Activated naive CD4-positive, alpha-beta T cell treated with anti-CD3 and anti-CD28 coated beads, Interleukin-2, amount 50 U/mL, for 72 hours (primary cell): ENCODE measurements at regions not wholly inside any gene's neighbourhood (a gene's known extent, or its start where the extent isn't known, plus 50 kb on each side); places are given as distances from the start of the nearest gene placed in this dataset.

Experiments
- ATAC-seq, 2 donors: fragments of 150-1000 bp; cut with Tn5 transposase; 2 replicates each; pipeline ENCODE4 v1.10.0; 2021; ENCODE audit warnings: mild to moderate bottlenecking in 2 of 2, moderate library complexity in 2 of 2
- DNase-seq, 2 donors: peaks; one replicate each; pipeline ENCODE4 v3.0.0; 2021 to 2022; ENCODE audit warnings: low spot score in 2 of 2
- H3K27ac Mint-ChIP-seq, 2 donors: one replicate each; pipeline ENCODE4 v1.8.0; 2022; ENCODE audit warnings: mild to moderate bottlenecking in 2 of 2, mixed read lengths in 2 of 2
- H3K36me3 Mint-ChIP-seq, 2 donors: one replicate each; pipeline ENCODE4 v1.8.0; 2022; ENCODE audit warnings: mixed read lengths in 2 of 2
- H3K9me3 Mint-ChIP-seq, 2 donors: one replicate each; pipeline ENCODE4 v1.8.0; 2022; ENCODE audit warnings: mixed read lengths in 2 of 2

- DNase-seq (no peak), ATAC-seq (no peak)
- H3K27ac Mint-ChIP-seq: no peak overlapping the region
- no peaks in the 10 kb centered on the region for H3K36me3 Mint-ChIP-seq
- H3K9me3 Mint-ChIP-seq: peaks cover 0 to 3% of the 10 kb centered on the region in 2 donors
These were observed 151.7 kb upstream of the HHIP start for GRCh38 chr4:144494280-144494679.

DNA sequence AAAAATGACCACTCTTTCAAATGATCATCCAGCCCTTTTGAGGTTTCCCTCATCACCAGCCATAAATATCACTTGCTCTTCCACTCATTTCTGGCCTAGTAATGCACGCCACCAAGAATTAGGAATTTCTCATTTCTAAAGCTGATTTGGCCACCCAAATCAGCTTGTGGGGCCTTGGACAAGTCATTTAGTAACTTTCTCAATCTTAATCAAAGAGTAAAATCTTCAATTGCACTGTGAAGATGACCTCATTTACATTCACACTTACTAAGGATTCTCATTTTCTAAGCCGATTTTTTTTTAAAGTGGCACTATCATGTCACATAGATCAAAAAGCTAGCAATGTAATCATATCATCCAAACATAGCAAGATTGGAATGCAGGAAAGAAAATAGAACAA lies 150.0 kb upstream of the HHIP start:
- Mint-ChIP-seq H3K27ac (no peak overlapping the region), H3K9me3 (peaks cover 0 to 7% of the 10 kb centered on the region in 2 donors), H3K36me3 (no peaks in the 10 kb centered on the region)
- ATAC-seq: peak in 1 of 2 donors; percentile 70
- DNase-seq: no peak

- peaks cover 0 to 7% of the 10 kb centered on the region in 2 donors for H3K9me3 Mint-ChIP-seq
- DNase-seq (no peak), ATAC-seq (peak in 1 of 2 donors; percentile 66)
- H3K27ac Mint-ChIP-seq: no peak overlapping the region
- no peaks in the 10 kb centered on the region for H3K36me3 Mint-ChIP-seq
These were observed 146.2 kb upstream of the HHIP start for GRCh38 chr4:144499777-144500176.

DNA sequence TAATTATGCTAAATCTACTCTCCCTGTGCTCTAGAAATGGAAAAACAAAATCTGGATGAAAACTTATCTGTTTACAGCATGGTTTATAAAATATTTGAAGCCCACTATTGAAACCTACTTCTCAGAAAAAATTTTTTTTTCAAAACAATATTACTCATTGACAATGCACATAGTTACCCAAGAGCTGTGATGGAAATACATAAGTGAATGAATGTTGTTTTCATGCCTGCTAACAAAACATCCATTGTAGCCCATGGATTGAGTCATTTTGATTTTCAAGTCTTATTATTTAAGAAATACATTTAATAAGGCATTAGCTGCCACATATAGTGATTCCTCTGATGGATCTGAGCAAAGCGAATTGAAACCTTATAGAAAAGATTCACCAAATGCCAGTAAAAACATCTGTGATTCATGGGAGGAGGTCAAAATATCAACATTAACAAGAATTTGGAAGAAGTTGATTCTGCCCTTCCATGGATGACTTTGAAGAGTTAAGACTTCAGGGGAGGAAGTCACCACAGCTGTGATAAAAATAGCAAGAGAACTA lies 144.7 kb upstream of the HHIP start:
- Mint-ChIP-seq H3K36me3 (no peaks in the 10 kb centered on the region), H3K9me3 (peaks cover 0 to 4% of the 10 kb centered on the region in 2 donors), H3K27ac (no peak overlapping the region)
- no peak for DNase-seq
- no peak for ATAC-seq

GRCh38 chr4:144504883-144505282 lies 141.1 kb upstream of the HHIP start:
- DNase-seq: no peak
- Mint-ChIP-seq H3K36me3 (no peaks in the 10 kb centered on the region), H3K27ac (no peak overlapping the region), H3K9me3 (peaks cover 0 to under 1% of the 10 kb centered on the region in 2 donors)
- ATAC-seq: no peak

DNA sequence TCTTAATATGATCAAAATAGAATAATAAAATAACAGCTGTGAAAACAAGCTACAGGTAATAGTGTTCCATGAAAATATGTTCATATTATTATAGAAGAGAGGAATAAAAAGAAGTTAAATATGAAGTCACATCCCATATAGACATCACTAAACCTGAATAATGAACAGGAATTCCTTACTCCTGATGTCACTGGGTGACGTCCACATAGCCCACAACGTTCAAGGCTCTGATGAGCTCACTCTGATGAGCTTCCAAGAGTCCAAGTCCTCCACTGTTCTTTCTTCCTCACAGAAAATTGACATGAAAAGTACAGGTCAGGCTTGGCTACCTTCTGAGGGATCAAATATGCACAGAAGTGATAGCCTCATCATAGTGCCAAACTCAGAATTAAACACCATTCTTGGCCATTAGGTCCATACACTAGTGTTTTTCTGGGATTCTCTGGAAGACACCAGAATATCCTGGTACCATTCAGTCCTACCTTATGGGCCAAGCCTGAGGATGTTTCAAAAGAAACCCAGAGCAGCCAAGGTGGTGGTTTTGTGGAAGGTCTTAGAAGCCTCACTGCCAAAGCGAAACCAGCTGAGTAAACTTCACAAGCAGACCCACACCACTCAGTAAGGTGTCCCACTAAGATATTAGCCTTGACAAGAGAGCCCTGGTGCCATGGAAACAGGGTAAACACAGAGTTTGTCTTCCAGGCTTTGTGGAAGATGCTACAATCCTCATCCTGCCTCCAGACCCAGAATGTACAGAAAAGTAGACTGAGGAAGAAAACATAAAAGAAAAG lies 138.4 kb upstream of the HHIP start:
- Mint-ChIP-seq H3K36me3 (no peaks in the 10 kb centered on the region), H3K9me3 (no peaks in the 10 kb centered on the region), H3K27ac (no peak overlapping the region)
- no peak for DNase-seq
- no peak for ATAC-seq

DNA sequence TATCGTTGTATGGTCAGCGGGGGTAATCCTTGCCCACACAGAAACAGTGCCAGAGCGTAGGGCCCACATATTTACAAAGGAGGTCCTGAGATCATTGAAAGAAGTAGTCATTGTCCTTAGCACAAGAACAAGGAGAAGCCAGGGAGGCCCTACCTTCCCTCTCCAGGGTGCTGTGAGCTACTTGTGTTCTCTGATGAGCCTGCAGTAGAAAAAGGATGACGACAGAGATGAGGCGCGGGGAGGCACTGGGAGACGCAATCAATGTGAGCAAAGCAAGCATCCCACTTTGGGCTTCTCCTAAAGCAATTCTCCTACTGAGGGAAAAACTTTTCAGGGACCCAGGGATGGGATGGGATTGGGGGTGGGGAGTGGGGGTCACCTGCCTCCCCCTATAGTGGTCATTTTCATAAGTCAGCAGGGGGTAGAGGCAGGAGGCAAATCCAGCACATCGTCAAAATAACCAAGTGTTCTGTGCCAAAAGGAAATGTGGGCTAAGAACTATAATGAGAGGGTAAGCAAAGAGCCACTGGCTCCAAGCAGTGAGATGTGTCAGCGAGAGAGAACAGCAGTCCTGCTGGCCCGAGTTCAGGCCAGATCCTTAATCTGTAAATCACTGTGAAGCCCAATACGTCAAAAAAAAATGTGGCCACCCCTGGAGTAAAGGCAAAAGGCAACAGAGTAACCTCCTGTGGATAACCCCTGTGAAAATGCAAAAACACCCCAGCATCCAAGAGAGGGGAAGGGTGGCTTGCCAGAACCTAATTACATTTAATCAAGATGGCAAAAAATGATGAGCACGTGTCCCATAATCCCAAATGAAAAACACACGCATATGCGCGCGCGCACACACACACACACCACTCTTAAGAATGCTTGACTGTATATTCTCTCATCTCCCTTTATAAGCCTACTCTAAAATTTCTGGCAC lies 136.6 kb upstream of the HHIP start:
- H3K9me3 Mint-ChIP-seq: peaks cover 0 to 4% of the 10 kb centered on the region in 2 donors
- ATAC-seq (no peak), DNase-seq (no peak)
- no peak overlapping the region for H3K27ac Mint-ChIP-seq
- H3K36me3 Mint-ChIP-seq: no peaks in the 10 kb centered on the region

DNA sequence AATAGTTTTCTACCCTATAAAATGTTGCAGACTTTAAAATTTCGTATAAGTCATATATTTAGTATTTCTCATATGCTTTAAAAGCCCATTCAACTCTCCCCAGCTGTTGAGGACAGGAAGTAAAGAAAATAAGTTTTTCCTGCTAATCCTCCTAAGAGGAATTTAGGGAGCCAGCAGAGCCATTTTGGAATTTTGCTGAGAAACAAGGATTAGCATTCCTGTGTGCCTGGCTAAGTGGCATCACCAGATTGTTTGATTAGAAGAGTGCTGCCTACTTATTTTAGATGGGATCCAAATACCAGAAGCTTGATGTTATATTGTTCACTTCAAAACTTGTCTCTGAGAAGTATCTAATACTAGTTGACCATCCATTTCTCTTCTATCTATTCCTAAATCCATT lies 131.2 kb upstream of the HHIP start:
- no peak overlapping the region for H3K27ac Mint-ChIP-seq
- ATAC-seq: no peak
- H3K36me3 Mint-ChIP-seq: no peaks in the 10 kb centered on the region
- peaks cover 0 to 4% of the 10 kb centered on the region in 2 donors for H3K9me3 Mint-ChIP-seq
- DNase-seq: no peak

- no peak for DNase-seq
- Mint-ChIP-seq H3K9me3 (peaks cover 0 to 2% of the 10 kb centered on the region in 2 donors), H3K36me3 (no peaks in the 10 kb centered on the region), H3K27ac (no peak overlapping the region)
- no peak for ATAC-seq
These were observed 127.6 kb upstream of the HHIP start for GRCh38 chr4:144518181-144518895.

- H3K36me3 Mint-ChIP-seq: no peaks in the 10 kb centered on the region
- DNase-seq: no peak
- no peak for ATAC-seq
- no peaks in the 10 kb centered on the region for H3K9me3 Mint-ChIP-seq
- H3K27ac Mint-ChIP-seq: no peak overlapping the region
These were observed 114.1 kb upstream of the HHIP start for GRCh38 chr4:144531841-144532240.

- ATAC-seq (no peak), DNase-seq (no peak)
- Mint-ChIP-seq H3K36me3 (no peaks in the 10 kb centered on the region), H3K9me3 (peaks cover 7 to 12% of the 10 kb centered on the region in 2 donors), H3K27ac (no peak overlapping the region)
These were observed 98.2 kb upstream of the HHIP start for GRCh38 chr4:144547678-144548298.

GRCh38 chr4:144556636-144557035 lies 89.3 kb upstream of the HHIP start:
- H3K9me3 Mint-ChIP-seq: peaks cover 3 to 4% of the 10 kb centered on the region in 2 donors
- no peaks in the 10 kb centered on the region for H3K36me3 Mint-ChIP-seq
- DNase-seq: no peak
- no peak overlapping the region for H3K27ac Mint-ChIP-seq
- ATAC-seq: no peak

DNA sequence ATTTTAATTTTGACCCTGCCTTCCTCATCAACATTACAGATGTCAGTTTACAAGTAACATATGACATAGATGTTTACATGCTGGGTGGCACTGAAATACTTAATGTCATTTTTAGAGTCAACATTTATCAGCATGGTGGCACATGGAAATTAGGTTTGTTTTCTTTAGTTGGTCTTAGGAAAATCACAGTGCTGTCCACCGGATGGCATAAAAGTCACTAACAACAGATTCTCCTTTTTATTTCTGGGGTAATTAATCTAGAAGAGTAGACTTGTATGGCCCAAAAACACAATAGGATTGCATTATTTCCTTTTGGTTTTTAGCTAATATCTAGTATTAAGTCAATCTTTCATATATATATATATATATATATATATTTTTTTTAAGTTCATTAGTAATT lies 88.6 kb upstream of the HHIP start:
- no peak for ATAC-seq
- no peak for DNase-seq
- no peaks in the 10 kb centered on the region for H3K36me3 Mint-ChIP-seq
- H3K27ac Mint-ChIP-seq: no peak overlapping the region
- H3K9me3 Mint-ChIP-seq: peaks cover 3 to 4% of the 10 kb centered on the region in 2 donors

GRCh38 chr4:144562019-144562705 lies 83.8 kb upstream of the HHIP start:
- ATAC-seq: no peak
- Mint-ChIP-seq H3K27ac (no peak overlapping the region), H3K36me3 (no peaks in the 10 kb centered on the region), H3K9me3 (no peaks in the 10 kb centered on the region)
- no peak for DNase-seq

GRCh38 chr4:144564358-144564757 lies 81.6 kb upstream of the HHIP start:
- ATAC-seq (no peak), DNase-seq (no peak)
- Mint-ChIP-seq H3K9me3 (no peaks in the 10 kb centered on the region), H3K36me3 (no peaks in the 10 kb centered on the region), H3K27ac (no peak overlapping the region)
